Transverse colon (tissue), 4 donors: ENCODE measurements at regions not wholly inside any gene's neighbourhood (a gene's known extent, or its start where the extent isn't known, plus 50 kb on each side); places are given as distances from the start of the nearest gene placed in this dataset.

Experiments
- EP300 ChIP-seq: sonication (generic); formaldehyde crosslinking; IDR thresholded peaks from one replicate; pipeline ENCODE4 v1.6.1; 2017; ENCODE audit warnings: antibody characterized with exemption, low read depth
- POLR2A ChIP-seq: fragments of 450-650 bp; IDR thresholded peaks from one replicate; pipeline ENCODE4 v1.6.1; 2016; ENCODE audit warnings: antibody characterized with exemption, mild to moderate bottlenecking, moderate library complexity
- POLR2AphosphoS5 ChIP-seq, 3 donors: sonication (generic); formaldehyde crosslinking; IDR thresholded peaks; one replicate each; pipeline ENCODE4 v1.6.1; 2016; ENCODE audit warnings: antibody characterized with exemption in 3 of 3
- TF ChIP-seq, protein P1 (sequence below), 5 experiments: fragments of 200-600 bp in 3 of 5; fragments of 450-650 bp in 2 of 5; sonication (generic) in 3 of 5; IDR thresholded peaks; 1 replicate in 2 of 5; 2 replicates in 3 of 5; pipeline ENCODE4 v1.5.1; 2016 to 2017; ENCODE audit warnings: antibody characterized with exemption in 5 of 5, inconsistent platforms in 3 of 5, mild to moderate bottlenecking in 2 of 5, moderate library complexity in 1 of 5

GRCh38 chr6:139540276-139540675 is 165.8 kb upstream of the CITED2 start:
- TF ChIP-seq, protein P1, sequence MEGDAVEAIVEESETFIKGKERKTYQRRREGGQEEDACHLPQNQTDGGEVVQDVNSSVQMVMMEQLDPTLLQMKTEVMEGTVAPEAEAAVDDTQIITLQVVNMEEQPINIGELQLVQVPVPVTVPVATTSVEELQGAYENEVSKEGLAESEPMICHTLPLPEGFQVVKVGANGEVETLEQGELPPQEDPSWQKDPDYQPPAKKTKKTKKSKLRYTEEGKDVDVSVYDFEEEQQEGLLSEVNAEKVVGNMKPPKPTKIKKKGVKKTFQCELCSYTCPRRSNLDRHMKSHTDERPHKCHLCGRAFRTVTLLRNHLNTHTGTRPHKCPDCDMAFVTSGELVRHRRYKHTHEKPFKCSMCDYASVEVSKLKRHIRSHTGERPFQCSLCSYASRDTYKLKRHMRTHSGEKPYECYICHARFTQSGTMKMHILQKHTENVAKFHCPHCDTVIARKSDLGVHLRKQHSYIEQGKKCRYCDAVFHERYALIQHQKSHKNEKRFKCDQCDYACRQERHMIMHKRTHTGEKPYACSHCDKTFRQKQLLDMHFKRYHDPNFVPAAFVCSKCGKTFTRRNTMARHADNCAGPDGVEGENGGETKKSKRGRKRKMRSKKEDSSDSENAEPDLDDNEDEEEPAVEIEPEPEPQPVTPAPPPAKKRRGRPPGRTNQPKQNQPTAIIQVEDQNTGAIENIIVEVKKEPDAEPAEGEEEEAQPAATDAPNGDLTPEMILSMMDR (IDR thresholded peaks at IDR 0.05), result no peak
- TF ChIP-seq POLR2A (no peak), POLR2AphosphoS5 (IDR thresholded peaks at IDR 0.05) (no peak), EP300 (no peak)
